ENCODE measurements at regions not wholly inside any gene's neighbourhood (a gene's known extent, or its start where the extent isn't known, plus 50 kb on each side); places are given as distances from the start of the nearest gene placed in this dataset.

GRCh38 chr1:170241266-170241851, 95.6 kb downstream of the NTMT2 start (continued):
- TF ChIP-seq ZNF280B (CRISPR knock-in tag; IDR thresholded peaks at IDR 0.05): no peak

- Histone ChIP-seq H3K9ac (ENCODE audit: insufficient read depth in 1 of 2, low read depth in 2 of 2, low read length in 2 of 2) (no peak overlapping the region), H3K9me3 (replicated peaks; ENCODE audit: control insufficient read depth, insufficient read depth, low read depth, low read length) (peaks cover 3% of the 10 kb centered on the region; the same call in 1 of the 2 replicates), H3K4me2 (ENCODE audit: insufficient read depth, low read length) (no peak overlapping the region), H2AFZ (ENCODE audit: low read depth, low read length) (no peak overlapping the region), H3K4me1 (replicated peaks in 1 of 2; ENCODE audit: control insufficient read depth in 2 of 2, insufficient read depth in 2 of 2, low read length in 2 of 2) (no peaks in the 10 kb centered on the region), H3K27me3 (ENCODE audit: control insufficient read depth in 2 of 2, insufficient read depth in 2 of 2, low read length in 2 of 2) (no peaks in the 10 kb centered on the region), H4K20me1 (replicated peaks; ENCODE audit: control insufficient read depth, insufficient read depth, low read length) (no peaks in the 10 kb centered on the region), H3K4me3 (no peak overlapping the region), H3K9me1 (ENCODE audit: control insufficient read depth, insufficient read depth, low read length) (no peaks in the 10 kb centered on the region), H3K27ac (ENCODE audit: extremely low read depth, low read depth, low read length) (no peak overlapping the region), H3K36me3 (ENCODE audit: control insufficient read depth, insufficient read depth, low read length) (no peaks in the 10 kb centered on the region), H3K79me2 (ENCODE audit: control insufficient read depth, insufficient read depth, low read length) (no peaks in the 10 kb centered on the region)
- TF ChIP-seq JUNB (CRISPR knock-in tag; conservative IDR thresholded peaks at IDR 0.05) (no peak), MTA2 (IDR thresholded peaks at IDR 0.05; ENCODE audit: low read depth) (no peak), OTX1 (CRISPR knock-in tag; IDR thresholded peaks at IDR 0.05) (no peak), TSC22D4 (tag; IDR thresholded peaks at IDR 0.05) (no peak)
- BruUV-seq (replicated peaks): no TSS peak
- in situ Hi-C loops (cut with MboI) (no loop called here), intact Hi-C loops (cut with micrococcal nuclease) (no loop called here)
- DNase-seq (ENCODE audit: extremely low read depth in 1 of 4, low spot score in 3 of 4): no peak
- CTCF ChIA-PET (ENCODE audit: low intra/inter-chr PET ratio): no interaction called here
- no peak for ATAC-seq
- WGBS (ENCODE audit: insufficient coverage, low coverage, missing lambda C conversion rate): 0% methylated on average over 5 of the region's 5 CpGs
- FAIRE-seq: no peak
- POLR2A ChIA-PET: no interaction called here
These were observed 102.2 kb downstream of the NTMT2 start for GRCh38 chr1:170247751-170248521.
